ENCODE measurements at regions not wholly inside any gene's neighbourhood (a gene's known extent, or its start where the extent isn't known, plus 50 kb on each side); places are given as distances from the start of the nearest gene placed in this dataset. TPM values are rescaled to one million over a fixed set of nuclear protein-coding genes. Genes with fewer than 3 reads are reported as not detected.

DNA sequence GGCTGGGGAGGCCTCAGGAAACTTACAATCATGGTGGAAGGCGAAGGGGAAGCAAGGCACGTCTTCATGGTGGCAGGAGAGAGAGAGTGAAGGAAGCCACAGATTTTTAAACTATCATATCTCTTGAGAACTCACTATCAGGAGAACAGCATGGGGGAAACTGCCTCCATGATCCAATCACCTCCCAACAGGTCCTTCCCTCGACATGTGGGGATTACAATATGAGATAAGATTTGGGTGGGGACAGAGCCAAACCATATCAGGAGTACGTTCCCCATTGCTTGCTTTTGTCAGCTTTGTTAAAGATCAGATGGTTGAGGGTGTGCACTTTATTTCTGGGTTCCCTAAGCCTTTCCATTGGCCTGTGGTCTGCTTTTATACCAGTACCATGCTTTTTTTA, 53.7 kb upstream of the E2F8 start:
- Histone ChIP-seq H3K9ac (ENCODE audit: low read length) (no peak overlapping the region), H3K27me3 (replicated peaks in 1 of 4; ENCODE audit: control extremely low read depth in 1 of 4, control insufficient read depth in 3 of 4, insufficient read depth in 4 of 4, low read length in 3 of 4) (no peaks in the 10 kb centered on the region), H2AFZ (ENCODE audit: insufficient read depth, low read depth, low read length, poor library complexity, severe bottlenecking) (no peak overlapping the region), H4K20me1 (ENCODE audit: control insufficient read depth, insufficient read depth, low read length, poor library complexity, severe bottlenecking) (no peaks in the 10 kb centered on the region), H3K4me3 (ENCODE audit: control extremely low read depth in 1 of 5, extremely low read depth in 1 of 5, insufficient read depth in 1 of 5, low read depth in 2 of 5, low read length in 4 of 5) (no peak overlapping the region), H3K9me3 (ENCODE audit: control extremely low read depth in 1 of 3, control insufficient read depth in 2 of 3, insufficient read depth in 1 of 3, low read length in 2 of 3) (no peaks in the 10 kb centered on the region), H3K4me2 (replicated peaks; ENCODE audit: low read depth, low read length, poor library complexity, severe bottlenecking) (no peak overlapping the region), H3K36me3 (replicated peaks in 1 of 2; ENCODE audit: control extremely low read depth in 1 of 2, control insufficient read depth in 1 of 2, extremely low read depth in 1 of 2, insufficient read depth in 2 of 2, low read length in 1 of 2) (no peaks in the 10 kb centered on the region), H3K27ac (ENCODE audit: low read length in 2 of 2) (no peak overlapping the region), H3K79me2 (ENCODE audit: control insufficient read depth, insufficient read depth, low read length) (no peaks in the 10 kb centered on the region), H3K4me1 (ENCODE audit: control insufficient read depth in 2 of 2, insufficient read depth in 2 of 2, low read length in 2 of 2) (no peaks in the 10 kb centered on the region)
- no peak for DNase-seq
- intact Hi-C loops (cut with micrococcal nuclease): no loop called here
- Mint-ChIP-seq H3K27ac (no peak overlapping the region), H3K4me3 (no peak overlapping the region), H3K9me3 (ENCODE audit: insufficient read depth) (no peaks in the 10 kb centered on the region), H3K27me3 (peaks cover 31% of the 10 kb centered on the region), H3K4me1 (no peaks in the 10 kb centered on the region)
- no peak for TF ChIP-seq EZH2 (IDR thresholded peaks at IDR 0.05; ENCODE audit: borderline replicate concordance, insufficient read depth, low read depth, low read length, poor library complexity, severe bottlenecking)
- TF ChIP-seq, protein P1, sequence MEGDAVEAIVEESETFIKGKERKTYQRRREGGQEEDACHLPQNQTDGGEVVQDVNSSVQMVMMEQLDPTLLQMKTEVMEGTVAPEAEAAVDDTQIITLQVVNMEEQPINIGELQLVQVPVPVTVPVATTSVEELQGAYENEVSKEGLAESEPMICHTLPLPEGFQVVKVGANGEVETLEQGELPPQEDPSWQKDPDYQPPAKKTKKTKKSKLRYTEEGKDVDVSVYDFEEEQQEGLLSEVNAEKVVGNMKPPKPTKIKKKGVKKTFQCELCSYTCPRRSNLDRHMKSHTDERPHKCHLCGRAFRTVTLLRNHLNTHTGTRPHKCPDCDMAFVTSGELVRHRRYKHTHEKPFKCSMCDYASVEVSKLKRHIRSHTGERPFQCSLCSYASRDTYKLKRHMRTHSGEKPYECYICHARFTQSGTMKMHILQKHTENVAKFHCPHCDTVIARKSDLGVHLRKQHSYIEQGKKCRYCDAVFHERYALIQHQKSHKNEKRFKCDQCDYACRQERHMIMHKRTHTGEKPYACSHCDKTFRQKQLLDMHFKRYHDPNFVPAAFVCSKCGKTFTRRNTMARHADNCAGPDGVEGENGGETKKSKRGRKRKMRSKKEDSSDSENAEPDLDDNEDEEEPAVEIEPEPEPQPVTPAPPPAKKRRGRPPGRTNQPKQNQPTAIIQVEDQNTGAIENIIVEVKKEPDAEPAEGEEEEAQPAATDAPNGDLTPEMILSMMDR (IDR thresholded peaks at IDR 0.05): no peak
- POLR2A ChIA-PET: no interaction called here
- WGBS (ENCODE audit: insufficient coverage): 100% methylated on average over 1 of the region's 4 CpGs
- CTCF ChIA-PET: no interaction called here
- no peak for ATAC-seq (ENCODE audit: low read depth)

DNA sequence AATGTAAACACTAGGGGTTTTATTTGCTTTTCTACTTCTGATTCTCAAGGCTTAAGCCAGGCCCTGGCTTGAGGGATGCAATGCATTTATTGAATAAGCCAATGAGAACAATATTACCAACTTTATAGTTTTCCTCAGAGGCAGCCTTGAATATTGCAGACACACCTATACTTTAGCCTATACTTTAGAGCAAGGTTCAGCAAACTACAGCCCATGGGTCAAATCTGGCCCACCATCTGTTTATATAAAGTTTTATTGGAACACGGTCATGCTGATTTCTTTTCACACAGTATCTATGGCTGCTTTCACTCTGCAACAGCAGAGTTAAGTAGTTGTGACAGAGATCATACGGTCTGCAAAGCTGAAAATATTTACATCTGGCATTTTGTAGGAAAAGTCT, 50.3 kb upstream of the E2F8 start:
- Histone ChIP-seq H3K9ac (ENCODE audit: low read length) (no peak overlapping the region), H3K4me3 (ENCODE audit: control extremely low read depth in 1 of 5, extremely low read depth in 1 of 5, insufficient read depth in 1 of 5, low read depth in 2 of 5, low read length in 4 of 5) (no peak overlapping the region), H3K36me3 (replicated peaks in 1 of 2; ENCODE audit: control extremely low read depth in 1 of 2, control insufficient read depth in 1 of 2, extremely low read depth in 1 of 2, insufficient read depth in 2 of 2, low read length in 1 of 2) (no peaks in the 10 kb centered on the region), H3K9me3 (ENCODE audit: control extremely low read depth in 1 of 3, control insufficient read depth in 2 of 3, insufficient read depth in 1 of 3, low read length in 2 of 3) (no peaks in the 10 kb centered on the region), H3K27ac (ENCODE audit: low read length in 2 of 2) (no peak overlapping the region), H4K20me1 (ENCODE audit: control insufficient read depth, insufficient read depth, low read length, poor library complexity, severe bottlenecking) (no peaks in the 10 kb centered on the region), H3K4me1 (ENCODE audit: control insufficient read depth in 2 of 2, insufficient read depth in 2 of 2, low read length in 2 of 2) (no peaks in the 10 kb centered on the region), H2AFZ (ENCODE audit: insufficient read depth, low read depth, low read length, poor library complexity, severe bottlenecking) (no peak overlapping the region), H3K79me2 (ENCODE audit: control insufficient read depth, insufficient read depth, low read length) (no peaks in the 10 kb centered on the region), H3K4me2 (replicated peaks; ENCODE audit: low read depth, low read length, poor library complexity, severe bottlenecking) (no peak overlapping the region), H3K27me3 (replicated peaks in 1 of 4; ENCODE audit: control extremely low read depth in 1 of 4, control insufficient read depth in 3 of 4, insufficient read depth in 4 of 4, low read length in 3 of 4) (no peaks in the 10 kb centered on the region)
- TF ChIP-seq EZH2 (IDR thresholded peaks at IDR 0.05; ENCODE audit: borderline replicate concordance, insufficient read depth, low read depth, low read length, poor library complexity, severe bottlenecking): no peak
- TF ChIP-seq, protein P1 (IDR thresholded peaks at IDR 0.05): no peak
- WGBS (ENCODE audit: insufficient coverage): 0% methylated on average over 1 of the region's 2 CpGs
- Mint-ChIP-seq H3K27me3 (peaks cover 18% of the 10 kb centered on the region), H3K27ac (no peak overlapping the region), H3K4me3 (no peak overlapping the region), H3K4me1 (no peaks in the 10 kb centered on the region), H3K9me3 (ENCODE audit: insufficient read depth) (no peaks in the 10 kb centered on the region)
- CTCF ChIA-PET: no interaction called here
- POLR2A ChIA-PET: no interaction called here
- intact Hi-C loops (cut with micrococcal nuclease): no loop called here
- ATAC-seq (ENCODE audit: low read depth) (no peak), DNase-seq (no peak)

Small RNA genes lying in the stretch of these regions (small RNA-seq; reads per million reads assigned to genes)
- gene MIR4486 (ENCODE audit: insufficient read length, low read depth, low replicate concordance) (not detected), gene RF00408 (ENCODE audit: insufficient read length, low read depth, low replicate concordance) (0.76 reads per million), gene RNA5SP335 (ENCODE audit: insufficient read length, low read depth, low replicate concordance) (not detected)

Measured in B cell (primary cell).